NCI-H2227 (cell line): ENCODE measurements at regions not wholly inside any gene's neighbourhood (a gene's known extent, or its start where the extent isn't known, plus 50 kb on each side); places are given as distances from the start of the nearest gene placed in this dataset.
"Not testable (repeated sequence)": the region's sequence is repeated elsewhere in the genome, so short reads cannot be mapped to it uniquely, and the experiment has no call there.

Experiments used
- DNase-seq: peaks from one replicate; lab custom pipeline; 2025; ENCODE audit not compliant: unreplicated experiment; lab: John Stamatoyannopoulos, UW

DNA sequence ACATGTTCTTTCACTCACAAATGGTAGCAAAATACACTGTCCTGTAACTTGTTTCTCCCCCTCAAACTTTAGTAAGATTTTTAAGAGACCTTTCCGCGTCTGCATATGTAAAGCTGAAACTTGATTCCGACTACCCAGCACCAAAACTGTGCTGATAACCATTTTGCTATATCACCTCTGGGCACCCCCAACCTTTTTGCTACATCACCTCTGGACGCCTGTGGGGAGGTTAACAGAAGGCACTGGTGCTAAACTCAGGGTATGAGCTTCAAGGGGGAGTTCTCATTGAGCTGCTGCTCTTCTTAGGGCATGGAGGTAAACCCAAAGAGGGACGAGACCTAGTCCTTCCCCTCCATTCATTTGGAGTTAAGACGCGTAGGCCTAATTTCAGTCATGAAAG is 67.6 kb upstream of the NFE2L3 start:
- DNase-seq, result no peak

GRCh38 chr7:26085771-26086170 is 66.2 kb upstream of the NFE2L3 start:
- no peak for DNase-seq

DNA sequence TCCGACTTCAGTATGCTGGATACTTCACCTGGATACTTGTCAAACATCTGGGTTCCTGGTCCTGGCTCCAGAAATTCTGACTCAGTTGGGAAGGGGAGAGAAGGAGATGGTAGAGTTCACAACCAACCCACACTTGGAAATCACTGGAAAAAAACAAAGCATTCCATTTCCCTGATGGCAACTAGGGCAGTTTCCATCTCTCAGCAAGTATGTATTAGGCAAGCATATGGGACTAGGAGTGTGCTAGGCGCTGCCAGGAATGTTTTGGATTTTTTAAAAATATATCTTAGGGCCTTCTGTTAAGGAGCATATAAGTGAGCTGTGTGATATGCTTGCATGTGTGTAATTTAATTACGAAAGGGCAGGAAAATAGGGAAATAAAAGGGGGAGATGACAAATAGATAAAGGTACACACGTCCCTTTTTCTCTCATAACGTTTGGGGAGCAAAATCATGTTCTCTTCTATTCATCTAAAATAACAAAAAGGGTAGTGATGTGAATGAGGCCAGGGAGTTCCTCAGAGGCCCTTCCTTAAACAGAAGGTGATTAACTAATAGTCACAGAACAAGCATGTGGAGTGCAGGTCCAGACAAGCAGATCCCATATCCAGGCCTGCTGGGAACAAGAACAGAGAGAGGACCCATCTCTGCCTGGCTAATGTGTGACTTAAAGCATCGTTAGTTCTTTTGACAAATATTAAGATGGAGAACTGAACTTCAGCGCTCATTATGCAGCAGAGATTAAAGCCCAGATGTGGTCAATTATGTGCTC is 64.5 kb upstream of the NFE2L3 start:
- no peak for DNase-seq

DNA sequence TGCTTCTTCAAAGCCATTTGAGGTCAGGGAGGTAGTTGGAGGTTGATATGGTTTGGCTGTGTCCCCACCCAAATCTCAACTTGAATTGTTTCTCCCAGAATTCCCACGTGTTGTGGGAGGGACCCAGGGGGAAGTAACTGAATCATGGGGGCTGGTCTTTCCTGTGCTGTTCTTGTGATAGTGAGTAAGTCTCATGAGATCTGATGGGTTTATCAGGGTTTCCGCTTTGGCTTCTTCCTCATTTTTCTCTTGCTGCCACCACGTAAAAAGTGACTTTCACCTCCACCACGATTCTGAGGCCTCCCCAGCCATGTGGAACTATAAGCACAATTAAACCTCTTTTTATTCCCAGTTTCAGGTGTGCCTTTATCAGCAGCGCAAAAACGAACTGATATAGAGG is 62.5 kb upstream of the NFE2L3 start:
- not testable (repeated sequence) for DNase-seq

GRCh38 chr7:26090927-26091519 is 61.0 kb upstream of the NFE2L3 start:
- peak; percentile 53 for DNase-seq

DNA sequence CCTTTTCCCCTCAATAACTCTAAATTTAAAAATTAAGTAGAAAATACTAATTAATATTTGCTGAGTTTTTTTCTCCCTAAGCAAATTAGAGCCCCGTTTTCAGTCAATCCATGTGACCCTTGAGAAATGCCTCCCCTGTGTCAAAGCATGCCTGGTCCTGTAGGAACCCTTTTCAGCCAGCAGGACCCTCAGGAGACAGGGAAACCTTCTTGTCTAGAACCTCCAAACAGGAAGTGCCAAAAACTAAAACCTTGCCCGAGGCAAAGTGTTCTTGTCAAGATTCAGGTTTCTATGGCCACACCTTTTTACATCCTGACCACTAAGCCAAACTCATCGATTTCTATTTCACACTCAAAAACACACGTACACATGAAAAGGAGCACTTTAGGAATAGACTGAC is 60.1 kb upstream of the NFE2L3 start:
- no peak for DNase-seq

GRCh38 chr7:26093023-26093422 is 59.0 kb upstream of the NFE2L3 start:
- no peak for DNase-seq

DNA sequence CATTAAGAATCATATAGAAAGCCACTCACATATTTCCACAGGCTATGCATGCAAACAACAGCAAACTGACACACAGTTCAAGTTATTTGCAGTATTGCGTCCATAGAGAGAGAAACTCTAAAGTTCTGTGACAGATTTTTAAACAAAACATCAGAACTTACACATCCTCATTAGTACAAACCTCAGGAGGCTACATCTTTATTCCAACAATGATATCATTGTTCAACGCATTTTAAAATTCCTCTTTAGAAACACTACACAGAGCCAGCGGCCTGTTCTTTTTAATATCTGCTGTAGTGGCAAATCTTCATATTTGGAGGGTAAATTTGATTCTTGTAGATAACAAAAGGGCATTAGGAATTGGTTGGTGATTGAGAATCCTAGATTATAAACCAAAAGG is 55.9 kb upstream of the NFE2L3 start:
- DNase-seq, result no peak

GRCh38 chr7:26097837-26098668 is 53.9 kb upstream of the NFE2L3 start:
- DNase-seq, result no peak

GRCh38 chr7:26099236-26099635 is 52.8 kb upstream of the NFE2L3 start:
- DNase-seq, result no peak

DNA sequence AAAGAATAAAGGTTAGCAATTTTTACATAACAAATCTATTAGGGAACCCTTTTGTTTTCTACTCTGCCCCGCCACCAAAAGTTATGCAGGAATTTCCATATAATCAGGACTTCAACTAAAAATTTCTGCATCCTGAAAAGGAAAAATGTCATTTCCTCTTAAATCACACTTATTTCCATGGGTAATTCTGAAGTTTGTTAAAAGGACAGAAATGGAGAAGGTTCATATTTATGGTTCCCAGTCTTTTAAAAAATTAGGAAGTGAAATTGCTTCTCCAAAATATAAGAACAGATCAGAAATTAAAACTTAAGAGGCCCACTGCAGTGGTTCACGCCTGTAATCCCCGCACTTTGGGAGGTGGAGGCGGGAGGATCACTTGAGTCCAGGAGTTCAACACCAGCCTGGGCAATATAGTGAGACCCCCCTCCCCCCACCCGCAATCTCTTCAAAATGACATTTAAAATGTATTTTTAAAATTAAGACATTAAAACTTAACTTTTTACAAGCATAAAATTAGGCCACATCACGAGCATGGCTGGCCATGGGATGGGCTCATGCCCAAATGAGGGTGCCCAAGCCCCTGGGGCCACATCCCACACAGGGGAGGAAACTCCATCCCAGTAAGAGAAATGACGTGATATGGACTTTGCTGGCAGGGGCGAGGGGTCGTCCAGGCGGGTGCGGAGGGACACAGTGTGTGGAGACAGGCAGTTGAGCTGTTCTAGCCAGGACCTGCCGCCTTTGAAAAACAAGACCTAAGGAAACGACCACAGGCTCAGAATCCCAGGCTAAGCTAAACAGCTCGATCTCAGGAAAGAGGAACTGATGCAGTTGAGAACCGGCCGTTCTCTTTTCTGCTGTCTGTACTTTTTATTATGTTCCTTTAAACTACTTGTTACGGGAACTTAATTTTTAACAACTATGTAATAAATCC is 51.3 kb upstream of the NFE2L3 start:
- DNase-seq, result no peak

- no peak for DNase-seq
Observed at GRCh38 chr7:26101361-26102151, 50.4 kb upstream of the NFE2L3 start.

- DNase-seq, result no peak
Observed at GRCh38 chr7:26102176-26102575, 49.8 kb upstream of the NFE2L3 start.
